Right renal pelvis (tissue), 4 donors: ENCODE measurements at regions not wholly inside any gene's neighbourhood (a gene's known extent, or its start where the extent isn't known, plus 50 kb on each side); places are given as distances from the start of the nearest gene placed in this dataset.
"Not testable (repeated sequence)": the region's sequence is repeated elsewhere in the genome, so short reads cannot be mapped to it uniquely, and the experiment has no call there.

Source experiments
- DNase-seq, 4 donors: peaks; one replicate each; pipeline ENCODE4 v3.0.0-alpha.2; 2013; ENCODE audit warnings: low read depth in 4 of 4, low spot score in 3 of 4, missing footprints in 1 of 4

DNA sequence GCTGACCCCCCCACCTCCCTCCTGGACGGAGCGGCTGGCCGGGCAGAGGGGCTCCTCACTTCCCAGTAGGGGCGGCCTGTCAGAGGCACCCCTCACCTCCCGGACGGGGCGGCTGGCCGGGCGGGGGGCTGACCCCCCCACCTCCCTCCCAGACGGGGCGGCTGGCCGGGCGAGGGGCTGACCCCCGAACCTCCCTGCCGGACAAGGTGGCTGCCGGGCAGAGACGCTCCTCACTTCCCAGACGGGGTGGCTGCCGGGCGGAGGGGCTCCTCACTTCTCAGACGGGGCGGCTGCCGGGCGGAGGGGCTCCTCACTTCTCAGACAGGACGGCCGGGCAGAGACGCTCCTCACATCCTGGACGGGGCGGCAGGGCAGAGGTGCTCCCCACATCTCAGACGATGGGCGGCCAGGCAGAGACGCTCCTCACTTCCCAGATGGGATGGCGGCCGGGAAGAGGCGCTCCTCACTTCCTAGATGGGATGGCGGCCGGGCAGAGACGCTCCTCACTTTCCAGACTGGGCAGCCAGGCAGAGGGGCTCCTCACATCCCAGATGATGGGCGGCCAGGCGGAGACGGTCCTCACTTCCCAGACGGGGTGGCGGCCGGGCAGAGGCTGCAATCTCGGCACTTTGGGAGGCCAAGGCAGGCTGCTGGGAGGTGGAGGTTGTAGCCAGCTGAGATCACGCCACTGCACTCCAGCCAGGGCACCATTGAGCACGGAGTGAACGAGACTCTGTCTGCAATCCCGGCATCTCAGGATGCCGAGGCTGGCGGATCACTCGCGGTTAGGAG is 66.2 kb upstream of the PAPPA2 start:
- not testable (repeated sequence) for DNase-seq

- no peak for DNase-seq
These were observed 71.4 kb upstream of the PAPPA2 start for GRCh38 chr1:176391621-176392020.

GRCh38 chr1:176384841-176385240 is 78.1 kb upstream of the PAPPA2 start:
- no peak for DNase-seq

GRCh38 chr1:176382163-176382562 is 80.8 kb upstream of the PAPPA2 start:
- no peak for DNase-seq

GRCh38 chr1:176379626-176380339 is 83.2 kb upstream of the PAPPA2 start:
- no peak for DNase-seq

DNA sequence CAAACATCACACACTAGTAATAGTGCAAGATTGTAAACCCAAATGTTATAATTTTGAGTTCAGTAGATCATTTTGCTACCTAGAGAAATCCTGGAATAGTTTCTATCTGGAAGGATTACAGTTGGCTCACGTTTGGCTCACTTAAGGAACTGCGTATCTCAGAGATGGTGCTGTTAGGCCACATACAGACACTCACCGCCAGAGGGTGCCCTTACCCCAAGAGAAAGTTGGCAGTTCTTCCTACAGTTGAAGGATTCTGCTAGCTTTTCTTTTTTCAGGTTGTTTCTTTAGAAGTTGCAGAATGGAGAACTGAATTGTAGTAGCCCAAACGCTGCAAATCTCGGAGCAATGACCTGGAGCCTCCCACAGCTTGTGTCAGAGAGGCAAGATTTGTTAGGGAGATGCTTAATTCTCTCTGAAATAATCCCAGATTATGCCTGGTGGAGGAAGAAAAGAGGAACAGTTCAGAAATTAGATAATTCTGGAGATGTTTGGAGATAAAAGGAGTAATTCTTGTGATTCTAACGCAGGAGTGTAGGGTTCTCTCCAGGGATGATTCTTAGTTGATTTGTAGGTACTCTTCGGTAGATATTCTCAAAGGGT is 87.9 kb upstream of the PAPPA2 start:
- peak; percentile 67 to 74 (median 73) for DNase-seq

GRCh38 chr1:176364236-176364905 is 98.6 kb upstream of the PAPPA2 start:
- no peak for DNase-seq

DNA sequence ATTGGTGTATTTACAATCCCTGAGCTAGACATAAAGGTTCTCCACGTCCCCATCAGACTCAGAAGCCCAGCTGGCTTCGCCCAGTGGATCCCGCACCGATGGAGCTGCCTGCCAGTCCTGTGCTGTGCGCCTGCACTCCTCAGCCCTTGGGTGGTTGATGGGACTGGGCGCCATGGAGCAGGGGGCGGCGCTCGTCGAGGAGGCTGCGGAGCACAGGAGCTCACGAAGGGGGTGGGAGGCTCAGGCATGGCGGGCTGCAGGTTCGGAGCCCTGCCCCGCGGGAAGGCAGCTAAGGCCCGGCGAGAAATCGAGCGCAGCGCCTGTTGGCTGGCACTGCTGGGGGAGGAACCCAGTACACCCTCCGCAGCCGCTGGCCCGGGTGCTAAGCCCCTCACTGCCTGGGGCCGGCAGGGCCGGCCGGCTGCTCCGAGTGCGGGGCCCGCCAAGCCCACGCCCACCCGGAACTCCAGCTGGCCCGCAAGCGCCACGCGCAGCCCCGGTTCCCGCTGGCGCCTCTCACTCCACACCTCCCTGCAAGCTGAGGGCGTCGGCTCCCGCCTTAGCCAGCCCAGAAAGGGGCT is 113.8 kb upstream of the PAPPA2 start:
- not testable (repeated sequence) for DNase-seq

DNA sequence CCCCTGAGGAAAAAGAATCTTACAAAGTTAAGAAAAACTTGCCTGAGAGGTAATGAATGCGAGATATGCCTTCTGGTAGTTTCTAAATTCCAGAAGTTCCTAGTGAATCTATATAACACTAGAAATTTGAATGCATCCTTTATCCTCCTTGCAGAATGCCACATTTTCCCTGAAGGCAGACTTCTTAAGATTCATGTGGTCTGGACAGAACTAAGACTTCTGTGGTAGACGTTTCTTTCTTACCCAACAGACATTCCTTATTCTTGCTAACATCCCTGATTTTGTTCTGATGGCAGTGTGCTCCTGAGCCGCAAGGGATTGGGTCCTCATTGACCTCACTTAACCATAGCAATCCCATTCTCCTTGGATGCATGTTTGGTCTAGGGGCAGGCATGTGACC is 121.3 kb upstream of the PAPPA2 start:
- DNase-seq = no peak

GRCh38 chr1:176338877-176339276 is 124.1 kb upstream of the PAPPA2 start:
- no peak for DNase-seq

GRCh38 chr1:176330782-176331181 is 123.7 kb upstream of the COP1 start:
- peak in 2 of 4 donors; percentile 8 to 12 for DNase-seq

DNA sequence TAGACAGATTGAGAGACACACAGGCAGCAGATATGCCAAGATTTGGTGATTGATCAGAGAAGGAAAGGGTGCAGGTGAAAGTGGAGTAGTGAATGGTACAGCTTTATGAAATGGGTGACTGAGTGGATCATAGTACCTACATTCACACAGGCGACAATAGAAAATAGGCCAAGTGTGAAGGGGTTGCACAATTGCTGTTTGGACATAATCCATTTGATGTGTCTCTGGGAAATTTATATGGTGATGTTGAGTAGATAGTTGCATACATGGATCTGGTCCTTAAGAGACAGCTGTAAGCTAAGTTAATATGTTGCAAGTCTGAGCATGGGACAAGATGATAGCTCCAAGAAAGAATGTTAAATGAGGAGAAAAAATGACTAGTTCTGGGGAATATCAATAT is 118.6 kb upstream of the COP1 start:
- DNase-seq = no peak

DNA sequence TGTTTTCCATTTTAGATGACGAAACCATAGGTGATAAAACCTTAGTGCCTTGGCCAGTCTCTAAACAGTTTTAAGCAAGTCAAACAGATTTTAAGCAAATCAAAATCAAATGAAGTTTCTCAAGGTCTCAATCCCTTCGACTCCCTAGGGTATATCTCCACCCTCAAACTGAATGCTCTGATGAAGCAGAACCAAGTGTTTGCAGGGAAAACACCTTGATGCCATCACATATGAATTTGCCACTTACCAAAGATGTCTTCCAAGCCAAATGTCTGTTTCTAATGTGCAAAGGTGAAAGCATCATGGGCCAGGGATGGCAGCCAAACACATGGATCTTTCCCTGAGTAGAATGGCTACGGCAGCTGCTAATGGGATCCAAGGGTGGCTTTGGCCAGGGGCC is 116.4 kb upstream of the COP1 start:
- DNase-seq = no peak

- no peak for DNase-seq
These were observed 108.6 kb upstream of the COP1 start for GRCh38 chr1:176315519-176316220.

DNA sequence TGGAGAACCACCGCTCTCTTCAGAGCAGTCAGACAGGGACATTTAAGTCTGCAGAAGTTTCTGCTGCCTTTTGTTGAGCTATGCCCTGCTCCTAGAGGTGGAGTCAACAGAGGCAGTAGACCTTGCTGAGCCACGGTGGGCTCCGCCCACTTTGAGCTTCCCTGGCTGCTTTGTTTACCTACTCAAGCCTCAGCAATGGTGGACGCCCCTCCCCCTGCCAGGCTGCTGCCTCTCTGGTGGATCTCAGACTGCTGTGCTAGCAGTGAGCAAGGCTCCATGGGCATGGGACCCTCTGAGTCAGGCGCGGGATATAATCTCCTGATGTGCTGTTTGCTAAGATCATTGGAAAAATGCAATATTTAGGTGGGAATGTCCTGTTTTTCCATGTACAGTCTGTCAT is 89.5 kb upstream of the COP1 start:
- not testable (repeated sequence) for DNase-seq

DNA sequence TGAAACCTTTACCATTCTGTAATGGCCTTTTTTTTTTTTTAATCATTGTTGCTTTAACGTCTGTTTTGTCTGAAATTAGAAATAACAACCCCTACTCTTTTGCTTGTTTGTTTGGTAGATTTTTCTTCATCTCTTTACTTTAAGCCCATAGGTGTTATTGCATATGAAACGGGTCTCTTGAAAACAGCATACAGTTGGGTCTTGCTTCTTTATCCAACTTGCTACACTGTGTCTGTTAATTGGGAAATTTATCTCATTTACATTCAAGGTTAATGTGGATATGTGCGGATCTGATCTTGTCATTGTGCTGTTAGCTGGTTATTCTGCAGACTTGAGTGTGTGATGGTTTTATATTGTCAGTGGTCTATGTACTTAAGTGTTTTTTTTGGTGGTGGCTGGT is 78.9 kb upstream of the COP1 start:
- no peak for DNase-seq

GRCh38 chr1:176271572-176271971 is 64.5 kb upstream of the COP1 start:
- no peak for DNase-seq
